ENCODE measurements at regions not wholly inside any gene's neighbourhood (a gene's known extent, or its start where the extent isn't known, plus 50 kb on each side); places are given as distances from the start of the nearest gene placed in this dataset.
"Not testable (repeated sequence)": the region's sequence is repeated elsewhere in the genome, so short reads cannot be mapped to it uniquely, and the experiment has no call there.

DNA sequence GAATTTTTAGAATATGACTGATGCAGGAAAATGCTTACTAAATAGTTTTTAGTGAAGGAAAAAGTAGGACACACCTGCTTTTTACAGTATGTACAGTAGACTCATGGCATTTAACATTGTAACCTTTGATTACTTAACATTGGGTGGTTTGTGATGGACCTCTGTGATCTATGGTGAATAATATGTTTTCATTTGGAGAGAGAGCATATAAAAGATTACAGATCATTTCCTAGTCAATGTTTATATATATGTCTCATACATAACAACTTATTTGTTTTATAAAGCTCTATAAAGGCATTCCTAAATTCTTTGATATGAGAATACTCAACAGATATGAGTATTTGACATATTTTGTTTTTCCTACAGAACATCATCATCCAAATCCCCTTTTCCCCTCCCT, 129.3 kb upstream of the PDE7B start:
- peak; percentile 24 for DNase-seq (ENCODE audit: low read depth)

- peak; percentile 82 for DNase-seq (ENCODE audit: low read depth)
These were observed 128.8 kb upstream of the PDE7B start for GRCh38 chr6:135722679-135723078.

GRCh38 chr6:135728589-135728988, 122.9 kb upstream of the PDE7B start:
- no peak for DNase-seq (ENCODE audit: low read depth)

- no peak for DNase-seq (ENCODE audit: low read depth)
These were observed 120.4 kb upstream of the PDE7B start for GRCh38 chr6:135731116-135731515.

GRCh38 chr6:135736351-135736750, 115.2 kb upstream of the PDE7B start:
- DNase-seq (ENCODE audit: low read depth) = not testable (repeated sequence)

- DNase-seq (ENCODE audit: low read depth) = no peak
These were observed 112.9 kb upstream of the PDE7B start for GRCh38 chr6:135738636-135739035.

DNA sequence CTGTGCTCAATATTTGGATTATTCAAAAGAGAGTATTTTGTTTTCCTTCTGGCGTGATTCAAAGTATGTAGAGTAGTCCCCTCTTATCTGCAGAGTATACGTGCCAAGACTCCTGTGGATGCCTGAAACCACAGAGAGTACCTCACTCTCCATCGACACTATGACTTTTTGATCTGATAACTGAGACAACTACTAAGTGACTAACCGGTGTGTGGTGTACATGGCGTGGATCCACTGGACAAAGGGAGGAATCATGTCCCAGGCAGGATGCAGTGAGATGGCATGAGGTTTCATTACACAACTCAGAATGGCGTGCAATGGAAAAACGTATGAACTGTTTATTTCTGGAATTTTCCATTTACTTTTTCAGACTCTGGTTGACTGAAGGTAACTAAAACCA, 112.2 kb upstream of the PDE7B start:
- DNase-seq (ENCODE audit: low read depth) = peak; percentile 2

DNA sequence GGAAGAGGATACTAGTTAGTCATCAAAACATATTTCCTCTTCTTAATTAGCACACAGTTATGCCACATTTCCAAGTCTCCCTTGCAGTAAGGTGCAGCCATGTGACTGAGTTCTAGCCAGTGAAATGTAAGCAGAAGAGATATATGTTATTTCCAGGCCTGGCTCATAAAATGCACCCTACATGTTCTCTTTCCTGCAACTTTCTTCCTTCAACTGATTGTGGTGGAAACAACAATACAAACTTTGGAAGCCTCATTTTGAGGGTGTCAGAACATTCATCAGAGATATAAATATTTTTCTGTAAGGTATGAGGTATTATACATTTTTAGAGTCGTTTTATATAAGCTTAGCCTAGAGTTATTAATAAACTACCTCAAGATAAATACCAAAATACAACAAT, 110.9 kb upstream of the PDE7B start:
- no peak for DNase-seq (ENCODE audit: low read depth)

- DNase-seq (ENCODE audit: low read depth) = no peak
These were observed 108.0 kb upstream of the PDE7B start for GRCh38 chr6:135743476-135743875.

DNA sequence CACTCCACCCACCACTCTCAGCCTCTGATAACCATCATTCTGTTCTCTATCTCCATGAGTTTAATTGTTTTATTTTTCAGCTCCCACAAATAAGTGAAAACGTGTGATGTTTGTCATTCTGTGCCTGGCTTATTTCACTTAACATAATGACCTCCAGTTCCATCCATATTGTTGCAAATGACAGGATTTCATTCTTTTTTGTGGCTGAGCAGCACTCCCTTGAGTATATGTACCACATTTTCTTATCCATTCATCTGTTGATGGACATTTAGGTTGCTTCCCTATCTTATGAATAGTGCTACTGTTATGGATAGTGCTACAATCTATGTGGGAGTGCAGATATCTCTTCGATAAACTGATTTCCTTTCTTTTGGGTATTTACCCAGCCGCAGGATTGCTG, 103.3 kb upstream of the PDE7B start:
- DNase-seq (ENCODE audit: low read depth) = no peak

- no peak for DNase-seq (ENCODE audit: low read depth)
These were observed 101.4 kb upstream of the PDE7B start for GRCh38 chr6:135750081-135750480.

DNA sequence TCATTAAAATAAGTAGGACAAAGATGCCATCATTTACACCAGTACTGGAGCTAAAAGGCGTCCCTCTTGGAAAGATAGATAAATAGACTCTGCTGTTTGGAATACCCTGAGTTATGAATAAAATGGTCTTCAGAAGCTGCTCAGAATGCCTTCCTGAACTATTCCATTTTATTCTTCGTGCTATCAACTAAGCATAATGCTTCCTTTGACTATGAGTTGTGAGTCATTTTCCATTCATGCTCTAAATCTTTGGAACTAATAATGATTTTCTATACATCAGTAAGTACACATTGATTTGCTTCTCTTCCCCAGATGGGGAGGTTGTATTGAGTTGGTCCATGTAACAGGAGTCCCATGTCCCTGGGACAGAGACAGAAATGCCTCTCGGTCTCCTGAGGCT, 98.3 kb upstream of the PDE7B start:
- no peak for DNase-seq (ENCODE audit: low read depth)

DNA sequence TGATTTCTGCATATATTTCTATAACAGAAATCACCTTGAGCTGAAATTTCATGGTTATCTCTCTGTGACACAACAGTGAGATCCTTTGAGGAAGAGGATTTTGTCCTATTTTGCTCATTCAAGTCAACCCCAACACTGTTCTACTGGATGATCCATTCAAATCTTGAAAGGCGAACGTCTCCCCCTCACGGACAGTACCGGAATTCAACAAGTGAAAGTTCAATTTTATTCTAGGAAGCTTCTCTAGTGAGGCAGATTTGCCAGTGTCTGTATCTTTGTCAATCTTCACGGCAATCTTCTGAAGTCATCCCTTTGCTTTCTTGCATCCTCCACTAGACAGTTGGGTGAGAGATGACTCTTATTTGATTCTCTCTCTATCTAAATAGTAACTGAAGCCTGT, 91.7 kb upstream of the PDE7B start:
- DNase-seq (ENCODE audit: low read depth) = no peak

DNA sequence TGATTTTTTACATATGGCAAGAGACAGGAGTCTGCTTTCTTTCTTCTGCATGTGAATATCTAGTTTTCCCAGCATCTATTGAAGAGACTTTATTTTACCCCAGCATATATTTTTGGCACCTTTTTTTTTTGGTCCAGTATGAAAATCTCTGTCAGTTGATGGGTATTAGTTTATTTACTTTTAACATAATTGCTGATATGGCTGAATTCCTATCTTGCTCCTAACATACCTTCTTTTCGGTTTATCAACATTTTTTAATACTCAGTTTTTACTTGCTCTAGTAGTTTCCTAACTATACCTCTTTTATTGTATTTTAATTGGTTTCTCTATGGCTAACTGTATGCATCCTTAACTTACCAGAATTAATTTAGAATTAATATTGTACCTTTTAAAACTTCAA, 77.5 kb upstream of the PDE7B start:
- DNase-seq (ENCODE audit: low read depth) = no peak

DNA sequence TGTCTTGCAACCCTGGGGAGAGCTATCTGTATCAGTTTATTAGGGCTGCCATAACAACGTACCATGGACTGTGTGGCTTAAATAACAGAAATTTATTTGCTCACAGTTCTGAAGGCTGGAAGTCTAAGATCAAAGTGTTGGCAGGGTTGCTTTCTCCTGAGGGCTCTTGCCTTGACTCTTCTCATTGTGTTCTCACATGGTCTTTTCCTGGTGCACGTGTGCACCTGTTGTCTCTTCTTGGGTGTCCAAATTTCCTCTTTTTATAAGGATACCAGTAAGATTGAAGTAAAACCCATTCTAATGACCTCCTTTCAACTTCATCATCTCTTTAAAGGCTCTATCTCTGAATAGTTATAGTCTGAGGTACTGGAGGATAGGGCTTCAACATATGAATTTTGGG, 72.3 kb upstream of the PDE7B start:
- no peak for DNase-seq (ENCODE audit: low read depth)

DNA sequence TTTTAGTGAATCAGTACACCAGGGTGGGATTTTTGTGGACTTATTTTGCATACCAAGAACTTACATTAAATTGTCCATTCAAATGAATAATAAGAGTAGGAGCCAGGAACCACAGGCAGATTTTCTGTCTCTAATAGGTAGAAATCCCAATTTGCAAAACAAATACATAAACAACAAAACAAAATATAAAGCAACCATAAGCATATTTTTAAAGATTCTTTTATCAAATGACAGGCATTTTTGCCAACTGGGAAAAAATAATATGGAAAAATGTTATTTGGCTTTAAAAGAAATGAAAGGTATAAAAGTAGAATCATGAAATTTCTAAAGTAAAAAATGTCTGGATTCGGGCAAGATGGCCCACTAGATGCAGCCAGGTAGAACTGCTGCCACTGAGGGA, 71.2 kb upstream of the PDE7B start:
- no peak for DNase-seq (ENCODE audit: low read depth)

- no peak for DNase-seq (ENCODE audit: low read depth)
These were observed 69.0 kb upstream of the PDE7B start for GRCh38 chr6:135782546-135782945.

GRCh38 chr6:135784507-135784906, 67.0 kb upstream of the PDE7B start:
- DNase-seq (ENCODE audit: low read depth) = no peak

DNA sequence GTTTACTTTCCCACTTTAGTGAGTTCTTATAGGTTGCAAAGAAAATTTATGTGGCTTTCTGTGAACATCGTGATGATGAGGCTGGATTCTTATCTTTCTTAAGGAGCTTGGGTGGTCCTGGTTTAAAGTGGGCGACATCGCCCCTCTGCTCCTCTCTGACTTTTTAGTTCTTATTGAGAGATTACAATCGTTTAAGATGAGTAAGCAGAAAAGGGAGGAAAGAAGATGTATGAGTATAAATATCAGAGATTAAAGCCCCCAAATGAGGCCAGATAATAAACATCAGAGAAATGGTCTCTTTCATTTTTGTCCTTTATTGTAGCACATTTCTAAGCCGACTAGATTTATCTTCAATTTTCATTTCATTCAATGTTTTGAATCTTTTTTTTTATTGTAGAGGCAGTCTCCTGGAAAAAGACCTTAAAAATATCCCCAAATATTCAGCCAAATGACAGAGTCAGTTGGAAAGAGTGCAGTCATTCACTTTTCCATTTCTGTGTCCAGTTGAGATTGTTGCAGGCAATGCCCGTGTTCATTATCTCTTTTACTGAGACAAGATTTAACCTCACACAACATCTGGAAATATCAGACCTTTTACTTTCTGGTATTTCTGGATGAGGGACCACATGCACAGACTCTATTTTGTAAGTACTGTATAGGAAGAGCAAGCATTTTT, 62.0 kb upstream of the PDE7B start:
- DNase-seq (ENCODE audit: low read depth) = no peak

GRCh38 chr6:135791441-135791840, 60.1 kb upstream of the PDE7B start:
- no peak for DNase-seq (ENCODE audit: low read depth)

DNA sequence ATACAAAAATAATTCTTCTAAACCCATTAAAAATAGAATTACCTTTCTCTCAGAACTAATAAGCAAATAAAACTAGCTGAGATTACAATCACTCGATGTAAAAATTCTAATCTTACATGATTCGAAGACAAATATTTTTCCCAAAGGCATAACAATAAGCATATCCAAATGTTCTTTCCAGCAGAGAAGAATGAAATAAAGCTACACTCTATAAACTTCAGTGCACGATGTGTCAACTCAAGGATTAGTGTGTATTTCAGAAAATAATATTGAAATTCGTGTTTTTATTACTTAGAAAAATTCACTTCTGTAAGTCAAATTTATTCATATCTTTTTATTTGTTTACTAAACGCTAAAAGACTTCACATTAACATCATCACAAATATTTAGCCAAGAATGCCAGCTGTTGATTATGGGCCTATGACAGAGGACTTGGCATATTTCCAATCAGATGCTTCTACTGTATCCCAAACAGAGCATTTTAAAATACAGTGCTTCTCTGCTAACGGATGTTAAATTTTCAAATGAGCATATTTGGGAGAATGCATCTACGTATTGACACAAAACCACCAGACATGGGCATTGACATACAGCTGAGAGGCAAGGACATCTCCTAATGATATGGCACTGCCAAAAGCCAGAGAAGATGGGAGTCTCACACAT, 54.7 kb upstream of the PDE7B start:
- DNase-seq (ENCODE audit: low read depth) = no peak

DNA sequence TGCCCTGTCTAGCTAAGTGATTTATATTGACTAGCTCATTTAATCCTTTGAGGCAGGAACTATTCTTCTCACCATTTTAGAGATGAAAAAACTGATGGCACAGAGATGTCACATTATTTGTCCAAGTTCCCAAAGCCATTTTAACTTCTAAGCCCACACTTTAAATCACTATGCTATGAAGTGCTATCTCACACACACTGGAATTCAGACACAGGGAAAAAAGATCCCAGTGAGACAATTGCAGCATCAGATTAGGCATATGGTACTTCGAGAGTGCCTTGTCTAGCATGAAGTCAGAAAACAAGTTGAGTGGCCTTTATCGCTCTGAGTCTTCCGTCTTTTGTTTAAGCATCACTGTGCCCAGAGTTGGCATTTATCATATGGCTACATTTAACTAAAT, 54.1 kb upstream of the PDE7B start:
- no peak for DNase-seq (ENCODE audit: low read depth)

DNA sequence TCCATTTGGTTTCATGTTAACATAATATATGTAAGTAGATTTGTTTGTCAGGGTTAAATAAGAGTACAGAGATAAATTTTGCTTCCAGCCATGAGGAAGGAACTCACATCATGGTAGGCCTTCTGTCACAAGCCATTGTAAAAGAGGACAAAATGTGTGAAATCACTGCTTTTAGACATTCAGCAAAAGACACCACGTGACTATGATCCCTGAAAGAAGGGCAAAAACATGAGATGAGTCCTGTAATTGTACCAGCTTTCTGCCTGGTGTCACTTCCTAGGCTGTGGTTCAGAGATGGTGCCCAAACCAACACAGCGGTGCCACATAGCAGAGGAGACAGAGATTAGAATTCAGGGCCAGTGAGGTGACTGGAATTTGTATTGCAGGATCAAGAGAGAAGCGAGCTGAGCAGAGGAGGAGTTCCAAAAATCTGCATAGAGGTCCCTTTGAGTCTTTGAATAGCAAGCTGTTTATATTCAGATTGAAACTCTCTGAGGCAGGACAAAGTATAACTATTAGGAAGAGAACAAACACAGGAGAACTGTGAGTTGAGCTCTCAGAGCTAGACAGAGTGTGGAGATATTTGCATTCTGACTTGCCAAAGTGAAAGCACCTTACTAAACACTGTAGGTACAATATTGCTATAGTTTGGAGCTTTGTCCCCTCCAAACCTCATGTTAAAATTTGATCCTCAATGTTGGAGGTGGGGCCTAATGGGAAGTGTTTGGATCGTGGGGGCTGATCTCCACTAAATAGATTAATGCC, 52.6 kb upstream of the PDE7B start:
- no peak for DNase-seq (ENCODE audit: low read depth)

All from HS-5 (cell line).